ENCODE measurements at regions not wholly inside any gene's neighbourhood (a gene's known extent, or its start where the extent isn't known, plus 50 kb on each side); places are given as distances from the start of the nearest gene placed in this dataset.

- FAIRE-seq (no peak), DNase-seq (ENCODE audit: low read depth, low spot score) (no peak)
- no peaks in the 10 kb centered on the region for H3K4me1 ChIP-seq (ENCODE audit: control insufficient read depth, extremely low read depth, insufficient read depth, low read length)
- no peaks in the 10 kb centered on the region for H3K36me3 ChIP-seq (ENCODE audit: control insufficient read depth in 2 of 2, extremely low read depth in 1 of 2, insufficient read depth in 2 of 2, low read length in 2 of 2)
- no peak overlapping the region for H3K4me3 ChIP-seq (ENCODE audit: control insufficient read depth in 2 of 3, extremely low read depth in 1 of 3, insufficient read depth in 2 of 3, low read depth in 1 of 3, low read length in 3 of 3)
- H3K79me2 ChIP-seq (ENCODE audit: control insufficient read depth, insufficient read depth, low read length) = no peaks in the 10 kb centered on the region
- no peaks in the 10 kb centered on the region for H4K20me1 ChIP-seq (ENCODE audit: control insufficient read depth, extremely low read depth, insufficient read depth, low read length)
- H3K4me2 ChIP-seq (ENCODE audit: control insufficient read depth, extremely low read depth, insufficient read depth, low read depth, low read length) = no peak overlapping the region
- H3K9me1 ChIP-seq (ENCODE audit: control insufficient read depth, extremely low read depth, insufficient read depth, low read length) = no peaks in the 10 kb centered on the region
- no peaks in the 10 kb centered on the region for H3K27me3 ChIP-seq (ENCODE audit: control insufficient read depth, extremely low read depth, insufficient read depth, low read length)
- dilution Hi-C loops (cut with MboI; ENCODE audit: extremely low pct_ligation_motif_present, low sequenced_read_pairs) = no loop called here
- no peak overlapping the region for H3K9ac ChIP-seq (ENCODE audit: control insufficient read depth, extremely low read depth, insufficient read depth, low read length)
- no peak overlapping the region for H3K27ac ChIP-seq (ENCODE audit: control insufficient read depth, insufficient read depth, low read length)
- TF ChIP-seq CTCF (optimal IDR thresholded peaks at IDR 0.05 in 1 of 3, IDR thresholded peaks at IDR 0.05 in 1 of 3, conservative IDR thresholded peaks at IDR 0.05 in 1 of 3; ENCODE audit: extremely low read depth in 1 of 3, insufficient read depth in 2 of 3, low read length in 3 of 3) (no peak), EZH2 (IDR thresholded peaks at IDR 0.05; ENCODE audit: low read length) (no peak)
- no peaks in the 10 kb centered on the region for H3K9me3 ChIP-seq (ENCODE audit: control insufficient read depth, low read depth, low read length)
- H2AFZ ChIP-seq (ENCODE audit: control insufficient read depth, low read length) = no peak overlapping the region
Observed at GRCh38 chr13:109333893-109334651, 452.3 kb downstream of the IRS2 start.

GRCh38 chr13:109332506-109333499, 453.6 kb downstream of the IRS2 start:
- Histone ChIP-seq H3K9ac (ENCODE audit: control insufficient read depth, extremely low read depth, insufficient read depth, low read length) (no peak overlapping the region), H3K27ac (ENCODE audit: control insufficient read depth, insufficient read depth, low read length) (no peak overlapping the region), H3K4me1 (ENCODE audit: control insufficient read depth, extremely low read depth, insufficient read depth, low read length) (no peaks in the 10 kb centered on the region), H3K9me3 (ENCODE audit: control insufficient read depth, low read depth, low read length) (no peaks in the 10 kb centered on the region), H4K20me1 (ENCODE audit: control insufficient read depth, extremely low read depth, insufficient read depth, low read length) (no peaks in the 10 kb centered on the region), H2AFZ (ENCODE audit: control insufficient read depth, low read length) (no peak overlapping the region), H3K4me3 (ENCODE audit: control insufficient read depth in 2 of 3, extremely low read depth in 1 of 3, insufficient read depth in 2 of 3, low read depth in 1 of 3, low read length in 3 of 3) (no peak overlapping the region), H3K79me2 (ENCODE audit: control insufficient read depth, insufficient read depth, low read length) (no peaks in the 10 kb centered on the region), H3K9me1 (ENCODE audit: control insufficient read depth, extremely low read depth, insufficient read depth, low read length) (no peaks in the 10 kb centered on the region), H3K36me3 (ENCODE audit: control insufficient read depth in 2 of 2, extremely low read depth in 1 of 2, insufficient read depth in 2 of 2, low read length in 2 of 2) (no peaks in the 10 kb centered on the region), H3K27me3 (ENCODE audit: control insufficient read depth, extremely low read depth, insufficient read depth, low read length) (no peaks in the 10 kb centered on the region), H3K4me2 (ENCODE audit: control insufficient read depth, extremely low read depth, insufficient read depth, low read depth, low read length) (no peak overlapping the region)
- dilution Hi-C loops (cut with MboI; ENCODE audit: extremely low pct_ligation_motif_present, low sequenced_read_pairs) = no loop called here
- FAIRE-seq (no peak), DNase-seq (ENCODE audit: low read depth, low spot score) (no peak)
- no peak for TF ChIP-seq EZH2 (IDR thresholded peaks at IDR 0.05; ENCODE audit: low read length)
